HepG2 (cell line): ENCODE measurements at regions not wholly inside any gene's neighbourhood (a gene's known extent, or its start where the extent isn't known, plus 50 kb on each side); places are given as distances from the start of the nearest gene placed in this dataset.

Source experiments
- JUNB ChIP-seq: sonication (generic); formaldehyde crosslinking; IDR thresholded peaks from 2 replicates; pipeline ENCODE4 v1.8.0; 2022; ENCODE audit warnings: missing genetic modification reagents, mild to moderate bottlenecking, borderline replicate concordance
- MXD4 ChIP-seq: IDR thresholded peaks from 2 replicates; pipeline ENCODE4 v1.6.1; 2016; ENCODE audit warnings: mild to moderate bottlenecking, missing biosample characterization, missing genetic modification reagents
- PRPF4 ChIP-seq: fragments of 200-400 bp; formaldehyde crosslinking; IDR thresholded peaks from 2 replicates; pipeline ENCODE4 v1.6.1; 2016; ENCODE audit warnings: low read length, low read depth; ENCODE audit not compliant: poor library complexity, severe bottlenecking
- TF ChIP-seq, protein P1 (sequence below): sonication (generic); formaldehyde crosslinking; IDR thresholded peaks from 2 replicates; pipeline ENCODE4 v1.9.0; 2022; ENCODE audit warnings: low read depth, missing genetic modification reagents
- TF ChIP-seq, protein P2 (sequence below): sonication (generic); formaldehyde crosslinking; IDR thresholded peaks from 2 replicates; pipeline ENCODE4 v1.5.0; 2020; ENCODE audit warnings: mild to moderate bottlenecking, missing genetic modification reagents, moderate library complexity

DNA sequence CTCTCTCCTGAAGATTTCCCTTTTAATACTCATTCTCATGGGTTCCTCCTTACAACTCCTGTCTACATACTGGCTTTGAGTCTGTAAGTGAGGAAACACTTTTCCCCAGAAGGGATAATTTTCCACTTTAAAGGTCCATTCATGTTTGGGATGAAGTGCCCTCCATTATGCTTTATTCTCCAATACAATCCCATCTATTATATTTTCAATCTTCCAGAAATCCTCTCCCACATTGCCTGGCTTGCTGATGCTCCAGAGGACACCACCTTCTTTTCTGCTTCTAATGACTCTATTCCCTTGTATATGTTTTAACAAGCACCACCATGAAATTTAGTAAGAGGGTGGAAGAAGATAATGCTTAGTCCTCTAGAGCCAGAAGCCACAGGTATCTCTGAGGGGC, 92.7 kb upstream of the NBEA start:
- TF ChIP-seq, protein P1, sequence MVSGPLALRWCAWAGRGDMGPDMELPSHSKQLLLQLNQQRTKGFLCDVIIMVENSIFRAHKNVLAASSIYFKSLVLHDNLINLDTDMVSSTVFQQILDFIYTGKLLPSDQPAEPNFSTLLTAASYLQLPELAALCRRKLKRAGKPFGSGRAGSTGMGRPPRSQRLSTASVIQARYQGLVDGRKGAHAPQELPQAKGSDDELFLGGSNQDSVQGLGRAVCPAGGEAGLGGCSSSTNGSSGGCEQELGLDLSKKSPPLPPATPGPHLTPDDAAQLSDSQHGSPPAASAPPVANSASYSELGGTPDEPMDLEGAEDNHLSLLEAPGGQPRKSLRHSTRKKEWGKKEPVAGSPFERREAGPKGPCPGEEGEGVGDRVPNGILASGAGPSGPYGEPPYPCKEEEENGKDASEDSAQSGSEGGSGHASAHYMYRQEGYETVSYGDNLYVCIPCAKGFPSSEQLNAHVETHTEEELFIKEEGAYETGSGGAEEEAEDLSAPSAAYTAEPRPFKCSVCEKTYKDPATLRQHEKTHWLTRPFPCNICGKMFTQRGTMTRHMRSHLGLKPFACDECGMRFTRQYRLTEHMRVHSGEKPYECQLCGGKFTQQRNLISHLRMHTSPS (CRISPR knock-in tag): no peak
- TF ChIP-seq MXD4 (CRISPR knock-in tag): no peak
- TF ChIP-seq, protein P2, sequence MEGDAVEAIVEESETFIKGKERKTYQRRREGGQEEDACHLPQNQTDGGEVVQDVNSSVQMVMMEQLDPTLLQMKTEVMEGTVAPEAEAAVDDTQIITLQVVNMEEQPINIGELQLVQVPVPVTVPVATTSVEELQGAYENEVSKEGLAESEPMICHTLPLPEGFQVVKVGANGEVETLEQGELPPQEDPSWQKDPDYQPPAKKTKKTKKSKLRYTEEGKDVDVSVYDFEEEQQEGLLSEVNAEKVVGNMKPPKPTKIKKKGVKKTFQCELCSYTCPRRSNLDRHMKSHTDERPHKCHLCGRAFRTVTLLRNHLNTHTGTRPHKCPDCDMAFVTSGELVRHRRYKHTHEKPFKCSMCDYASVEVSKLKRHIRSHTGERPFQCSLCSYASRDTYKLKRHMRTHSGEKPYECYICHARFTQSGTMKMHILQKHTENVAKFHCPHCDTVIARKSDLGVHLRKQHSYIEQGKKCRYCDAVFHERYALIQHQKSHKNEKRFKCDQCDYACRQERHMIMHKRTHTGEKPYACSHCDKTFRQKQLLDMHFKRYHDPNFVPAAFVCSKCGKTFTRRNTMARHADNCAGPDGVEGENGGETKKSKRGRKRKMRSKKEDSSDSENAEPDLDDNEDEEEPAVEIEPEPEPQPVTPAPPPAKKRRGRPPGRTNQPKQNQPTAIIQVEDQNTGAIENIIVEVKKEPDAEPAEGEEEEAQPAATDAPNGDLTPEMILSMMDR (CRISPR knock-in tag): no peak
- TF ChIP-seq PRPF4: no peak
- no peak for TF ChIP-seq JUNB (CRISPR knock-in tag)
